Fibroblast of pulmonary artery (primary cell): ENCODE measurements at regions not wholly inside any gene's neighbourhood (a gene's known extent, or its start where the extent isn't known, plus 50 kb on each side); places are given as distances from the start of the nearest gene placed in this dataset.

ENCODE experiments used
- DNase-seq: peaks from one replicate; pipeline ENCODE4 v3.0.0-alpha.2; 2010; ENCODE audit warnings: low read depth
- H3K4me3 ChIP-seq: replicated peaks from 2 replicates; pipeline ENCODE4 v1.5.1; 2011; ENCODE audit warnings: low read depth, mild to moderate bottlenecking, control low read depth, low read length, moderate library complexity
- CTCF ChIP-seq: IDR thresholded peaks from 2 replicates; pipeline ENCODE4 v1.5.1; 2011; ENCODE audit warnings: mild to moderate bottlenecking, control low read depth, low read length, inconsistent platforms; ENCODE audit errors: missing control alignments

- no peak for DNase-seq
- TF ChIP-seq CTCF: no peak
- no peak overlapping the region for H3K4me3 ChIP-seq
Measured at GRCh38 chr6:80673367-80673766, 566.9 kb downstream of the BCKDHB start.

GRCh38 chr6:80667006-80667405 is 560.5 kb downstream of the BCKDHB start:
- no peak for DNase-seq
- H3K4me3 ChIP-seq: no peak overlapping the region
- no peak for TF ChIP-seq CTCF

- H3K4me3 ChIP-seq: no peak overlapping the region
- no peak for DNase-seq
- no peak for TF ChIP-seq CTCF
Measured at GRCh38 chr6:80658926-80659325, 552.5 kb downstream of the BCKDHB start.

- no peak for TF ChIP-seq CTCF
- H3K4me3 ChIP-seq: no peak overlapping the region
- DNase-seq: no peak
Measured at GRCh38 chr6:80647156-80647555, 540.7 kb downstream of the BCKDHB start.

- DNase-seq: no peak
- TF ChIP-seq CTCF: no peak
- no peak overlapping the region for H3K4me3 ChIP-seq
Measured at GRCh38 chr6:80643881-80644280, 537.4 kb downstream of the BCKDHB start.

- no peak for TF ChIP-seq CTCF
- H3K4me3 ChIP-seq: no peak overlapping the region
- DNase-seq: peak; percentile 9
Measured at GRCh38 chr6:80642452-80642851, 536.0 kb downstream of the BCKDHB start.

GRCh38 chr6:80641591-80641990 is 535.1 kb downstream of the BCKDHB start:
- peak; percentile 17 for DNase-seq
- H3K4me3 ChIP-seq: no peak overlapping the region
- no peak for TF ChIP-seq CTCF
